SKM-1 treated with dmso at 0.1 percent for 144 hours (cell line): ENCODE measurements at regions not wholly inside any gene's neighbourhood (a gene's known extent, or its start where the extent isn't known, plus 50 kb on each side); places are given as distances from the start of the nearest gene placed in this dataset.
"Not testable (repeated sequence)": the region's sequence is repeated elsewhere in the genome, so short reads cannot be mapped to it uniquely, and the experiment has no call there.

Source experiments
- DNase-seq: peaks from one replicate; lab custom pipeline; 2025; ENCODE audit not compliant: unreplicated experiment; lab: John Stamatoyannopoulos, UW

- DNase-seq, result no peak
These were observed 987.8 kb upstream of the ADAMTS5 start for GRCh38 chr21:27954543-27955165.

- peak; percentile 75 for DNase-seq
These were observed 986.6 kb upstream of the ADAMTS5 start for GRCh38 chr21:27953340-27954045.

- DNase-seq, result not testable (repeated sequence)
These were observed 982.2 kb upstream of the ADAMTS5 start for GRCh38 chr21:27949093-27949492.

- not testable (repeated sequence) for DNase-seq
These were observed 963.4 kb upstream of the ADAMTS5 start for GRCh38 chr21:27930108-27930767.

- DNase-seq, result not testable (repeated sequence)
These were observed 962.3 kb upstream of the ADAMTS5 start for GRCh38 chr21:27929179-27929578.

GRCh38 chr21:27928534-27929115, 961.7 kb upstream of the ADAMTS5 start:
- DNase-seq, result peak; percentile 66

GRCh38 chr21:27921421-27921820, 954.5 kb upstream of the ADAMTS5 start:
- not testable (repeated sequence) for DNase-seq

DNA sequence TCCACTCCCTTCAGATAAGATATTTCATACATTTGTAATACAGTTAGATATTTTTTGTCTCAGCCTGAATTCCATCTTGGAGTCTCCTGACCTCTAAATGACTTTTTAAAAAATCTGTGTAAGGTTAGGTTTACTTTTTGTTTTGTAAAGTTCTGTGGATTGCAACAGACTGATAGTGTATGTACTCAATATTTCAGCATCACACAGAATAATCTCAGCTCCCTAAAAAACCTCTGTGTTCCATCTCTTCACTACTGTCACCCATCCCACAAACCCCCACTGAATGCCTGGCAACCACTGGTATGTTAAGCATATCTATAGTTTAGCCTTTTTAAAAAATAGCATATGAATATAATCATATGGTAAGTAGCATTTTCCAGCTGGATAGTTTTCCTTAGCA, 951.1 kb upstream of the ADAMTS5 start:
- DNase-seq, result not testable (repeated sequence)

GRCh38 chr21:27916326-27916725, 949.4 kb upstream of the ADAMTS5 start:
- DNase-seq, result not testable (repeated sequence)

GRCh38 chr21:27912133-27912532, 945.2 kb upstream of the ADAMTS5 start:
- DNase-seq, result not testable (repeated sequence)

DNA sequence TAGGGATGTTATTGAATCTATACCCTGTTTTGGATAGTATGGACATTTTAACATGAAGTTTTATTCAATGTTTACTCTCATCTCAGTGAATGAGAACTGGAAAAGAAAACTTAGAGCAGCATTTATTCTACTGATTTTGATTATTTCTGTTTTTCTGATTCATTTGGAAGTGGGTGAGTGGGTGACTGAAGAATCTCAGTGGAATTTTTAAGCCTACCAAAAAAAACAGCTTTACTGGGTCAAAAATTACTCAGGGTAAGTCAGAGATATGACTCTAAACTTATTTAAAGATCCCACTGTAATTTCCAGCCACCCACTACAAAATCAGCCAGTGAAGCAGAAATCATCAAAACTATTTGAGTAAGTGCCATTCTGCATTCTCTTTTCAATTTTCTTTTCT, 942.6 kb upstream of the ADAMTS5 start:
- not testable (repeated sequence) for DNase-seq

GRCh38 chr21:27908816-27909215, 941.9 kb upstream of the ADAMTS5 start:
- DNase-seq, result not testable (repeated sequence)

- not testable (repeated sequence) for DNase-seq
These were observed 936.0 kb upstream of the ADAMTS5 start for GRCh38 chr21:27902904-27903303.

- not testable (repeated sequence) for DNase-seq
These were observed 926.7 kb upstream of the ADAMTS5 start for GRCh38 chr21:27893619-27894018.

DNA sequence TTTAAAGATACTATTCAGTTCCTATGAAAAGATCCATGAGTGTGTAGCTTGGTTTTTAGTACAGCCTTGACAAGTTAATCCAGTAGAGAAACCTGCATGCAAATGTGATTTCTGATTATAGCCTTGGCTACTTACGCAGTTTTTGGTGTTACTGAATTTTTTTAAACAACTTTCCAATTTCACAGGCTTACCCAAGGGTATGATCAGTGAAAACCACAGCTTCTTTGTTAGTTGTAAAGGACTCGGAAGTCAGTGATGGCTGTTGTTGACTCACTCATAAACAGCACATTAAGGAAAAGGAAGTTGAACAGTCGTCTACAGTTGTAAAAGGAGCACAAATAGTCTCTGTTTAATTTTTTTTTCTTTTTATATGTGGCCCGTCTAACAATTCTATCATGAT, 924.6 kb upstream of the ADAMTS5 start:
- not testable (repeated sequence) for DNase-seq

GRCh38 chr21:27887808-27888455, 921.0 kb upstream of the ADAMTS5 start:
- not testable (repeated sequence) for DNase-seq

- DNase-seq, result no peak
These were observed 918.4 kb upstream of the ADAMTS5 start for GRCh38 chr21:27885296-27885711.

DNA sequence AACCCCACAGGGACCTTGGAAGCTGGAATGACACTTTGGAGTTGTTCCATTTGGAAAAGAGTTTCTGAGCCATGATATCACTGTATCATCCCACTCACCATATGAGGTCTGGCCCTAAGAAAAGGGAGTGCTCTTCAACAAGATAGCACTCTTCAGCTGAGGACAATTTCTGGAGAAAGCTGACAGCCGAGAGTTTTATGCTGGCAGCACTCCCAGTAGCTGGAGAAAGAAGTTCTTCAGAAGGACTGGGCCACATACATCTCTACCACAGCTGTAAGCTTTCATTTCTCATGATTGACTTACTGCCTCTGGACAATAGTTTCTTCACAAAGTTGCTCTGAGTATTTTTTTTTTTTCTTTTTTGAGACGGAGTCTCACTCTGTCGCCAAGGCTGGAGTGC, 914.4 kb upstream of the ADAMTS5 start:
- DNase-seq, result not testable (repeated sequence)

GRCh38 chr21:27872411-27872810, 905.5 kb upstream of the ADAMTS5 start:
- not testable (repeated sequence) for DNase-seq

DNA sequence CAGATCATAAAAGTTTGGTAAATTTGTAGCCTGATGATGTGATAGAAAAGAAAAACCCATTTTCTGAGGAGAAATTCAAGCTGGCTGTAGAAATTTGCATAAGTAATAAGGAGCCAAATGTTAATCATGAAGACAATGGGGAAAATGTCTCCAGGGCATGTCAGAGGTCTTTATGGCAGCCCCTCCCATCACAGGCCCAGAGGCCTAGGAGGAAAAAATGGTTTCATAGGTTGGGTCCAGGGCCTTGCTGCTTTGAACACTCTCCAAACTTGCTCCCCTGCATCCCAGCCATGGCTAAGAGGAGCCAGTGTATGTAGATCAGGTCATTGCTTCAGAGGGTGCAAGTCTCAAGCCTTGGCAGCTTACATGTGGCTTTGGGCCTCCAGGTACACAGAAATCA, 903.9 kb upstream of the ADAMTS5 start:
- DNase-seq, result not testable (repeated sequence)
